Esophagus muscularis mucosa (tissue), 4 donors: ENCODE measurements at regions not wholly inside any gene's neighbourhood (a gene's known extent, or its start where the extent isn't known, plus 50 kb on each side); places are given as distances from the start of the nearest gene placed in this dataset.

Source experiments
- EP300 ChIP-seq: sonication (generic); formaldehyde crosslinking; IDR thresholded peaks from one replicate; pipeline ENCODE4 v1.6.1; 2017; ENCODE audit warnings: antibody characterized with exemption
- POLR2A ChIP-seq: fragments of 450-650 bp; IDR thresholded peaks from one replicate; pipeline ENCODE4 v1.6.1; 2017; ENCODE audit warnings: antibody characterized with exemption, moderate library complexity, mild to moderate bottlenecking, low read depth
- POLR2AphosphoS5 ChIP-seq, 2 donors: sonication (generic); formaldehyde crosslinking; IDR thresholded peaks; one replicate each; pipeline ENCODE4 v1.6.1; 2017; ENCODE audit warnings: antibody characterized with exemption in 2 of 2
- TF ChIP-seq, protein P1 (sequence below), 3 experiments: fragments of 200-600 bp in 2 of 3; fragments of 450-650 bp in 1 of 3; sonication (generic) in 2 of 3; IDR thresholded peaks; one replicate each; pipeline ENCODE4 v1.5.1; 2017 to 2019; ENCODE audit warnings: antibody characterized with exemption in 3 of 3, mild to moderate bottlenecking in 2 of 3, moderate library complexity in 1 of 3

GRCh38 chr17:22310717-22311686 lies 618.7 kb downstream of the KCNJ18 start:
- TF ChIP-seq, protein P1, sequence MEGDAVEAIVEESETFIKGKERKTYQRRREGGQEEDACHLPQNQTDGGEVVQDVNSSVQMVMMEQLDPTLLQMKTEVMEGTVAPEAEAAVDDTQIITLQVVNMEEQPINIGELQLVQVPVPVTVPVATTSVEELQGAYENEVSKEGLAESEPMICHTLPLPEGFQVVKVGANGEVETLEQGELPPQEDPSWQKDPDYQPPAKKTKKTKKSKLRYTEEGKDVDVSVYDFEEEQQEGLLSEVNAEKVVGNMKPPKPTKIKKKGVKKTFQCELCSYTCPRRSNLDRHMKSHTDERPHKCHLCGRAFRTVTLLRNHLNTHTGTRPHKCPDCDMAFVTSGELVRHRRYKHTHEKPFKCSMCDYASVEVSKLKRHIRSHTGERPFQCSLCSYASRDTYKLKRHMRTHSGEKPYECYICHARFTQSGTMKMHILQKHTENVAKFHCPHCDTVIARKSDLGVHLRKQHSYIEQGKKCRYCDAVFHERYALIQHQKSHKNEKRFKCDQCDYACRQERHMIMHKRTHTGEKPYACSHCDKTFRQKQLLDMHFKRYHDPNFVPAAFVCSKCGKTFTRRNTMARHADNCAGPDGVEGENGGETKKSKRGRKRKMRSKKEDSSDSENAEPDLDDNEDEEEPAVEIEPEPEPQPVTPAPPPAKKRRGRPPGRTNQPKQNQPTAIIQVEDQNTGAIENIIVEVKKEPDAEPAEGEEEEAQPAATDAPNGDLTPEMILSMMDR (IDR thresholded peaks at IDR 0.05): no peak
- TF ChIP-seq POLR2AphosphoS5 (IDR thresholded peaks at IDR 0.05) (no peak), POLR2A (no peak), EP300 (no peak)
